HUDEP-2 (cell line): ENCODE measurements at regions not wholly inside any gene's neighbourhood (a gene's known extent, or its start where the extent isn't known, plus 50 kb on each side); places are given as distances from the start of the nearest gene placed in this dataset.
"Not testable (repeated sequence)": the region's sequence is repeated elsewhere in the genome, so short reads cannot be mapped to it uniquely, and the experiment has no call there.

Source experiments
- DNase-seq, 76 experiments: peaks; one replicate each; lab custom pipeline; 2025; ENCODE audit not compliant: unreplicated experiment in 76 of 76; lab: John Stamatoyannopoulos, UW

DNA sequence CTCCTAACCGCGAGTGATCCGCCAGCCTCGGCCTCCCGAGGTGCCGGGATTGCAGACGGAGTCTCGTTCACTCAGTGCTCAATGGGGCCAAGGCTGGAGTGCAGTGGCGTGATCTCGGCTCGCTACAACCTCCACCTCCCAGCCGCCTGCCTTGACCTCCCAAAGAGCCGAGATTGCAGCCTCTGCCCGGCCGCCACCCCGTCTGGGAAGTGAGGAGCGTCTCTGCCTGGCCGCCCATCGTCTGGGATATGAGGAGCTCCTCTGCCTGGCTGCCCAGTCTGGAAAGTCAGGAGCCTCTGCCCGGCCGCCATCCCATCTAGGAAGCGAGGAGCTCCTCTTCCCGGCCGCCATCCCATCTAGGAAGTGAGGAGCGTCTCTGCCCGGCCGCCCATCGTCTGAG is 58.8 kb upstream of the ANKRD30BL start:
- DNase-seq: not testable (repeated sequence)

- DNase-seq: not testable (repeated sequence)
Observed at GRCh38 chr2:132221886-132222285, 60.1 kb upstream of the ANKRD30BL start.

DNA sequence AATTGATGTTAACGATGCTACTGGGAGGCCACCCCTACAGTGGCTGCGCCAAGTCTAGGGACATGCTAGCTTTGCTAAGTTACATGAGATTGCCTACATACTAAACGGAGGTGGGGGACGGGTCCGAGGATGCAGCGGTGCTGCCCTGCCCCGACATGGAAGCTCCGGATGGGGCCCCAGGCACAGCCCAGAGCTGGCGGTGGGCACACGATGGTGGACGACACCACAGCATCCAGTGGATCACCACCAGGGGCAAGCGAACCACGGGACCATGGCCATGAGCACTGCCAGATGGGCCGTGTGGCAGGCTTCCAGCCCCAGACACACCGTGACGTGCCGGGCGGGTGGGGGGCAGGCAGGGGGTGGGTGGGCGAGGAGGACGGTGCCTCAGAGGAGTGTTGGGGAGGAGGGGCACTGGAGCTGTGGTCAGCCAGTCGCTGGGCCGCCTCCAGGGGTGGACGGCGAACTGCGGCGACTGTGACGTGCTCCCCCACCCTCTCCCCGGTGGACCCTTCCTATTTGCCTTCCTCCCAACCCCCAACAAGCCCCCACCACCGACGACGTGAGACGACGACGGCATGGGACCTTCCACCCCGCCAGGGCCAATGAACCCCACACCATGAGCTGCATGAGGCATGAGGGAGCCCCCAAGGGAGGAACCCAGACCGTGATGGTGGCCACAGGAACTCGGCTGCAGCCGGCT is 90.6 kb upstream of the ANKRD30BL start:
- no peak for DNase-seq

- no peak for DNase-seq
Observed at GRCh38 chr2:132252894-132253264, 91.1 kb upstream of the ANKRD30BL start.

DNA sequence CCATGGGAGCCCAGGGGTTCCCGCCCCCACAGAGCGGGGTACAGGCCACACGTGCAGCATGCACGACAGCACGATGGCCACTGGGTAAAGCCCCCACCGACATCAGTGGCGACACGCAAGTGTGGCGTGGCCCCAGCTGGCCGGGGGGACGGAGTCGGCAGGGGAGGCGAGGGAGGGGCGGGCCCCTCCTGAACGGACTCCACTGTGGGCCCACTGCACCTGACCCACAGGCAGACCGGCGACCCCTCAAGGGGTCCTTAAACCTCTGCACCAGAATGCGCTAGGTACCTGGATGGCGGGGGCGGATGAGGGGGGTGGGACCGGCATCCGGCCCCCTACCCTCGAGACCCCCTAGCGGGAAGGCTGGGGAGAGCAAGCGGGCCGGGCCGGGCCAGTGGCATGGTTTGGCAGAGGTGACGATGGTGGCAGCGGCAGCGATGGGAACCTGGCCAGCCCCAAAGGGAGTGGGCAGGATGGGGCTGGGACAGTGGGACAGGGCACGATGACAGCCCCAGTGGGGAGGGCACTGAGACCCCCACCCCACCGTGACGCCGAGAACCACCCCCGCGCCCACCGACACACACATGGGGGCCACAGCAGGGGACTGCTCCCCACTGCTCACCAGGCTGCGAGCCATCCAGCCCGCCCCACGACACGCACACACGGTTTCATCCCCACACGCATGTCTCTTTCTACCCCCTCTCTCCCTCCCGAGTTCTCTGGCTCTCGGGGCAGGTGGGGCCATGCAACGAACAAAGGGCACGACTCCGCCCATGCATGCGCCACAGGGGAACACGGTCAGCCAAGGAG is 91.9 kb upstream of the ANKRD30BL start:
- DNase-seq: no peak

DNA sequence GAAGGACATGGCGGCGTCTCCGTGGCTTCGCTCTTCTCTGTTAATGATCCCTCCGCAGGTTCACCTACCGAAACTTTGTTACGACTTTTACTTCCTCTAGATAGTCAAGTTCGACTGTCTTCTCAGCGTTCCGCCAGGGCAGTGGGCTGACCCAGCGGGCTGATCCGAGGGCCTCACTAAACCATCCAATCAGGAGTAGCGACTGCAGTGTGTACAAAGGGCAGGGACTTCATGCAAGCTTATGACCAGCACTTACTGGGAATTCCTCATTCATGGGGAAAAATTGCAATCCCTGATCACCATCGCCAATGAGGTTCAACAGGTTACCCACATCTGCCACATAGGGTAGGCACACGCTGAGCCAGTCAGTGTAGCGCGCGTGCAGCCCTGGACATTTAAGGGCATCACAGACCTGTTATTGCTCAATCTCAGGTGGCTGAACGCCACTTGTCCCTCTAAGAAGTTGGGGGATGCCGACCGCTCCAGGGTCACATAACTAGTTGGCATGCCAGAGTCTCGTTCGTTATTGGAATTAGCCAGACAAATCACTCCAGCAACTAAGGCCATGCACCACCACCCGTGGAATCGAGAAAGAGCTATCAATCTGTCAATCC is 92.7 kb upstream of the ANKRD30BL start:
- DNase-seq: not testable (repeated sequence)

DNA sequence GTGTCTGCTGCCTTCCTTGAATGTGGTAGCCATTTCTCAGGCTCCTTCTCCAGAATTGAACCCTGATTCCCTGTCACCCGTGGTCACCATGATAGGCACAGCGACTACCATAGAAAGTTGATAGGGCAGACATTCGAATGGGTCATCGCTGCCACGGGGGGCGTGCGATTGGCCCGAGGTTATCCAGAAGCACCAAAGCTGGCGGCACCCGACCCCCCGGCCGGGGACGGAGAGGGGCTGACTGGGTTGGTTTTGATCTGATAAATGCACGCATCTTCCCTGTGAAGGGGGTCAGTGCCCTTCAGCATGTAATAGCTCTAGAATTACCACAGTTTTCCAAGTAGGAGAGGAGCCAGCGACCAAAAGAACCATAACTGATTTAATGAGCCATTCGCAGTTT is 94.0 kb upstream of the ANKRD30BL start:
- DNase-seq: no peak

GRCh38 chr2:132256251-132256902 is 94.6 kb upstream of the ANKRD30BL start:
- no peak for DNase-seq

- DNase-seq: not testable (repeated sequence)
Observed at GRCh38 chr2:132256903-132257300, 95.2 kb upstream of the ANKRD30BL start.

GRCh38 chr2:132257301-132258171 is 95.8 kb upstream of the ANKRD30BL start:
- not testable (repeated sequence) for DNase-seq

DNA sequence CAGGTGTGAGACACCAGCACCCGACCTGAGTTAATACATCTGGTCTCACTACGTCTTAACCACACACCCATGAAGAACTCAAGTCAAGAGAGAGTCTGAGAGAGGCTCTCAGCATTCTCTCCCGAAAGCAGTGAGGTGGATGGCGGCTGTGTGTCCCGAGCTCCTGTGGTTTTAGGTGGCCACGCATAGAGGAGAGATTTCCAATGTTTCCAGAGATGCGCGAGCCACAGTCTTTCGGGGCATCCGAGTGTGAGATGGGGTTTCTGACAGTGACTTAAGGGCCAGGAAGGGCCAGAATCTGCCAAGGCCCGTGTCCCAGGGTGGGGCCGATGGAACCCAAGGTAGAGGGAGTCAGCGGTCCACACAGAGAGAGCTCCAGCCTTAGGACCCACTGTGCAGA is 97.5 kb upstream of the ANKRD30BL start:
- not testable (repeated sequence) for DNase-seq

DNA sequence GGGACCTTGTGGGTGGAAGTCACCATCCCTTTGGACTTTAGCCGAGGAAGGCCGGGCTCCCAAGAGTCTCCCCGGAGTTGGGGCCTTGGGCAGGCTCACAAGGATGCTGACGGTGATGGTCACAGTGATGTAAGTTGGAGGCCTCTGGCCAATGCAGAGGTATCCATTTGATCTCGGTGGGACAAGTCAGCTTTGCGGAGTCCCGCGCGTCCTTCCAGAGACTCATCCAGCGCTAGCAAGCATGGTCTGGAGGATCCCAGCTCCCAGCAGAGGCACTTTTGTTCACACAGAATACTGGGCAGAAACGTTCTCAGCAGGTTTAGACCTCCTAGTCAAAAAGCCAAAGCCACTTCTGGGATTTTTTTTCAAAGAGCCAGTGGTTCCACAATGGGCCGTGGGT is 103.8 kb upstream of the ANKRD30BL start:
- not testable (repeated sequence) for DNase-seq

- no peak for DNase-seq
Observed at GRCh38 chr2:132267105-132267497, 105.3 kb upstream of the ANKRD30BL start.

DNA sequence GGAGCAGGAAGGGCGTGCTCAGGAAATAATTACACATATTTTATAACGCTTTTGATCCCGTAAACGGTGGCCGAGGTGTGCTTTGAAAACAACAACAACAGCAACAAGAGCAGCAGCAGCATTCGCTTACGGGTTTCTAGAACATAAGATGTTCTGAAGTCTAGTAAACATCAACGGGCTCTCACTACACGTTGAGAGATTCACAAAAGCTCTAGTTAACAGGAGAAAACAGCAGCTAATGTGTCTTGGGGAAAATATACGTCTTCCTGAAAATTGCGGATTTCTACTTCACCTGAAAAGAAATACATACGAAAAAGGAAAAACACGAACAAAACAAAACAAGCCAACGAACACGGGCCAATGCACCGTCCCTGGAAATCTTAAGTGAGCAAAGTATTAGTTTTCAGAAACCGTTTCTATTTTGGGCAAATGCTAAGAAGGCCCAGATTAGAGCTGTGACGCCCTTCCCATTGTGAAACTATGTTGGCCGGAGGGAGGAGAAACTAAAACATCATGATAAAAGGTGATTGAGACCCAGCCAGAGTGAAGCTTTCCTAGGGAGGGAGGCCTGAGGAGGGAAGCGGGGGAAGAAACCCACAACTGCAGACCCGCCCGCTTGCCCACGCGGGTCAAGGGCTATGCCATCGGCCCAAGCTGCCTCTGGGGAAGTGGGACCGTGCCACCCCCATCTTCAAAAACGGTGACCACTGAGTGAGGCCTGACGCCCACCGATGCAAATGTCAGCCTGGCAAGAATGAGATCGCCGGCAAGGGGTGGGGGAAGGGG is 105.9 kb upstream of the ANKRD30BL start:
- not testable (repeated sequence) for DNase-seq

GRCh38 chr2:132268284-132268976 is 106.7 kb upstream of the ANKRD30BL start:
- not testable (repeated sequence) for DNase-seq

- DNase-seq: no peak
Observed at GRCh38 chr2:132268977-132269523, 107.3 kb upstream of the ANKRD30BL start.

DNA sequence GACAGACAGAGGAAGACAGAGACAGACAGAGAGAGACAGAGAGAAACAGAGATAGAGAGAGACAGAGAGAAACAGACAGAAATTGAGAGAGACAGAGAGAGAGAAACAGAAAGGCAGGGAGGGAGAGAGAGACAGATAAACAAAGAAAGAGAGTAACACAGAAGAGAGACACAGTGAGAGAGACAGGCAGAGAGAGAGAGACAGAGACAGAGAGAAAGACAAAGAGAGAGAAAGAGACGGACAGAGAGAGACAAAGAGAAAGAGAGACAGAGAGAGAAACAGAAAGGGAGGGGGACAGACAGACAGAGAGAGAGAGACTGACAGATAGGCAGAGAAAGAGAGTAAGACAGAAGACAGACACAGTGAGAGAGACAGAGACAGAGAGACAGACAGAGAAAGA is 108.5 kb upstream of the ANKRD30BL start:
- DNase-seq: no peak

GRCh38 chr2:132270981-132271546 is 109.3 kb upstream of the ANKRD30BL start:
- DNase-seq: no peak
